Uterus (tissue), 2 donors: ENCODE measurements at regions not wholly inside any gene's neighbourhood (a gene's known extent, or its start where the extent isn't known, plus 50 kb on each side); places are given as distances from the start of the nearest gene placed in this dataset.

ENCODE experiments used
- CTCF ChIP-seq, 4 experiments: fragments of 200-600 bp in 2 of 4; fragments of 450-650 bp in 2 of 4; sonication (generic) in 2 of 4; IDR thresholded peaks; one replicate each; pipeline ENCODE4 v1.5.1; 2016 to 2019; ENCODE audit warnings: antibody characterized with exemption in 4 of 4, mild to moderate bottlenecking in 2 of 4, moderate library complexity in 1 of 4
- POLR2A ChIP-seq, 2 donors: fragments of 450-650 bp; IDR thresholded peaks; one replicate each; pipeline ENCODE4 v1.6.1; 2016; ENCODE audit warnings: antibody characterized with exemption in 2 of 2, mild to moderate bottlenecking in 1 of 2, moderate library complexity in 1 of 2

- no peak for TF ChIP-seq CTCF (IDR thresholded peaks at IDR 0.05)
- TF ChIP-seq POLR2A (IDR thresholded peaks at IDR 0.05), result no peak
Observed at GRCh38 chr6:139509167-139509566, 134.7 kb upstream of the CITED2 start.
